ENCODE measurements at regions not wholly inside any gene's neighbourhood (a gene's known extent, or its start where the extent isn't known, plus 50 kb on each side); places are given as distances from the start of the nearest gene placed in this dataset.

GRCh38 chr11:87437133-87437843, 399.6 kb downstream of the TMEM135 start:
- TF ChIP-seq ZNF121 (CRISPR knock-in tag; IDR thresholded peaks at IDR 0.05) (no peak), SOX15 (CRISPR knock-in tag; IDR thresholded peaks at IDR 0.05) (no peak), ELF4 (CRISPR knock-in tag; IDR thresholded peaks at IDR 0.05; ENCODE audit: low read depth) (no peak), MAX (CRISPR knock-in tag; IDR thresholded peaks at IDR 0.05) (no peak), ESRRA (CRISPR knock-in tag; IDR thresholded peaks at IDR 0.05; ENCODE audit: borderline replicate concordance) (no peak), CREM (CRISPR knock-in tag; IDR thresholded peaks at IDR 0.05) (no peak), NFE2L1 (CRISPR knock-in tag; IDR thresholded peaks at IDR 0.05) (no peak)
- TF ChIP-seq, protein P1, sequence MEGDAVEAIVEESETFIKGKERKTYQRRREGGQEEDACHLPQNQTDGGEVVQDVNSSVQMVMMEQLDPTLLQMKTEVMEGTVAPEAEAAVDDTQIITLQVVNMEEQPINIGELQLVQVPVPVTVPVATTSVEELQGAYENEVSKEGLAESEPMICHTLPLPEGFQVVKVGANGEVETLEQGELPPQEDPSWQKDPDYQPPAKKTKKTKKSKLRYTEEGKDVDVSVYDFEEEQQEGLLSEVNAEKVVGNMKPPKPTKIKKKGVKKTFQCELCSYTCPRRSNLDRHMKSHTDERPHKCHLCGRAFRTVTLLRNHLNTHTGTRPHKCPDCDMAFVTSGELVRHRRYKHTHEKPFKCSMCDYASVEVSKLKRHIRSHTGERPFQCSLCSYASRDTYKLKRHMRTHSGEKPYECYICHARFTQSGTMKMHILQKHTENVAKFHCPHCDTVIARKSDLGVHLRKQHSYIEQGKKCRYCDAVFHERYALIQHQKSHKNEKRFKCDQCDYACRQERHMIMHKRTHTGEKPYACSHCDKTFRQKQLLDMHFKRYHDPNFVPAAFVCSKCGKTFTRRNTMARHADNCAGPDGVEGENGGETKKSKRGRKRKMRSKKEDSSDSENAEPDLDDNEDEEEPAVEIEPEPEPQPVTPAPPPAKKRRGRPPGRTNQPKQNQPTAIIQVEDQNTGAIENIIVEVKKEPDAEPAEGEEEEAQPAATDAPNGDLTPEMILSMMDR (IDR thresholded peaks at IDR 0.05) = no peak
- TF ChIP-seq, protein P2, sequence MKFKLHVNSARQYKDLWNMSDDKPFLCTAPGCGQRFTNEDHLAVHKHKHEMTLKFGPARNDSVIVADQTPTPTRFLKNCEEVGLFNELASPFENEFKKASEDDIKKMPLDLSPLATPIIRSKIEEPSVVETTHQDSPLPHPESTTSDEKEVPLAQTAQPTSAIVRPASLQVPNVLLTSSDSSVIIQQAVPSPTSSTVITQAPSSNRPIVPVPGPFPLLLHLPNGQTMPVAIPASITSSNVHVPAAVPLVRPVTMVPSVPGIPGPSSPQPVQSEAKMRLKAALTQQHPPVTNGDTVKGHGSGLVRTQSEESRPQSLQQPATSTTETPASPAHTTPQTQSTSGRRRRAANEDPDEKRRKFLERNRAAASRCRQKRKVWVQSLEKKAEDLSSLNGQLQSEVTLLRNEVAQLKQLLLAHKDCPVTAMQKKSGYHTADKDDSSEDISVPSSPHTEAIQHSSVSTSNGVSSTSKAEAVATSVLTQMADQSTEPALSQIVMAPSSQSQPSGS (CRISPR knock-in tag; IDR thresholded peaks at IDR 0.05; ENCODE audit: borderline replicate concordance, low read depth) = no peak
- TF ChIP-seq, protein P3, sequence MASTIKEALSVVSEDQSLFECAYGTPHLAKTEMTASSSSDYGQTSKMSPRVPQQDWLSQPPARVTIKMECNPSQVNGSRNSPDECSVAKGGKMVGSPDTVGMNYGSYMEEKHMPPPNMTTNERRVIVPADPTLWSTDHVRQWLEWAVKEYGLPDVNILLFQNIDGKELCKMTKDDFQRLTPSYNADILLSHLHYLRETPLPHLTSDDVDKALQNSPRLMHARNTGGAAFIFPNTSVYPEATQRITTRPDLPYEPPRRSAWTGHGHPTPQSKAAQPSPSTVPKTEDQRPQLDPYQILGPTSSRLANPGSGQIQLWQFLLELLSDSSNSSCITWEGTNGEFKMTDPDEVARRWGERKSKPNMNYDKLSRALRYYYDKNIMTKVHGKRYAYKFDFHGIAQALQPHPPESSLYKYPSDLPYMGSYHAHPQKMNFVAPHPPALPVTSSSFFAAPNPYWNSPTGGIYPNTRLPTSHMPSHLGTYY (CRISPR knock-in tag; IDR thresholded peaks at IDR 0.05) = no peak
